GM13976 (cell line): ENCODE measurements at regions not wholly inside any gene's neighbourhood (a gene's known extent, or its start where the extent isn't known, plus 50 kb on each side); places are given as distances from the start of the nearest gene placed in this dataset.

Source experiments
- DNase-seq: peaks from one replicate; pipeline ENCODE4 v3.0.0; 2012; ENCODE audit warnings: low spot score
- CTCF ChIP-seq: IDR thresholded peaks from 2 replicates; pipeline ENCODE4 v1.5.1; 2012; ENCODE audit warnings: borderline replicate concordance, mild to moderate bottlenecking; ENCODE audit not compliant: insufficient read depth; ENCODE audit errors: extremely low read depth, missing control alignments, control extremely low read depth
- in situ Hi-C: fragments of 300-500 bp; cut with MboI; formaldehyde crosslinking; loops from one replicate; pipeline ENCODE4 v1.12.0; 2022; ENCODE audit warnings: low sequenced_read_pairs, mixed read lengths, inconsistent platforms; ENCODE audit not compliant: unreplicated experiment

DNA sequence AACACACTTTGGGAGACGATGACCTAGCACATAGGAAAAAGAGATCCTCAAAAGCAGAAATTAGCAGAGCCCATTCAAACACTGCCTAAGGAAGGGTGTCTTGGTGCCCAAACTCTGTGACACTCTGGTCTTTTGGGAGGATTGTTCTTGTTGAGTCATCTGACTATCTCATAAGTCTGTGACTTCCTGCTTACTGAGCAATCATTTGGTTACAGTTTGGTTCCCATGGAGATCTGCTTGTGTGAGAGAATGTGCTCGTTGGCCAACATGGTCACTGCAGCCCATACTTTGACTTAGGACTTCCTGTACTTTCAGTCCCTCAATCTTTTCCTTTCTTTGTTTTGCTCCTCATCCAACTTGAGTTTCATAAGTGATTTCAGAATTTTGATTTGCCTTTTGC, 602.9 kb downstream of the NYAP2 start:
- in situ Hi-C loops = no loop called here
- TF ChIP-seq CTCF = no peak
- no peak for DNase-seq

DNA sequence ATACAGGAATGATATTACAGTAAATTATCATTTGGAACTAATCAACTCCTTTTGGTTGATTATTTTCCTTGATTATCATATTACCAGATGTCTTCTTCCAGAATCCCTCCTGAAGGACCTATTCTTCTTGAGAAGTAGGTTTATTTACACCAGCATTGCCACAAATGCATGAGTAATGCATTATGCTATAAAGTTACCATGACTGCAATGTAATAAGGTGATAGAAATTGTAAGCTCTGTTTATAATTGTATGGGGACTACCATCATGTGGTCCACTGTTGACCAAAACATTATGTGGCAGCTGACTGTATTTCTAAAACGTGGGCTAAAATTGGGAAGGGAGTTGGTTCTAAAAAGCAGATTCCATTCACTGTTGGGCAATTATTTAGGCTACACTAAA, 602.2 kb downstream of the NYAP2 start:
- in situ Hi-C loops = no loop called here

GRCh38 chr2:225999692-226000091, 600.2 kb downstream of the NYAP2 start:
- no peak for DNase-seq

More for the DNA sequence above, 602.2 kb downstream of the NYAP2 start:
- no peak for DNase-seq
- no peak for TF ChIP-seq CTCF

GRCh38 chr2:225998653-225999052, 599.1 kb downstream of the NYAP2 start:
- no peak for DNase-seq
- in situ Hi-C loops = no loop called here
- no peak for TF ChIP-seq CTCF

More at GRCh38 chr2:225999692-226000091, 600.2 kb downstream of the NYAP2 start:
- in situ Hi-C loops = no loop called here
- TF ChIP-seq CTCF = no peak

GRCh38 chr2:225998116-225998515, 598.6 kb downstream of the NYAP2 start:
- in situ Hi-C loops = no loop called here
- no peak for TF ChIP-seq CTCF
- no peak for DNase-seq

DNA sequence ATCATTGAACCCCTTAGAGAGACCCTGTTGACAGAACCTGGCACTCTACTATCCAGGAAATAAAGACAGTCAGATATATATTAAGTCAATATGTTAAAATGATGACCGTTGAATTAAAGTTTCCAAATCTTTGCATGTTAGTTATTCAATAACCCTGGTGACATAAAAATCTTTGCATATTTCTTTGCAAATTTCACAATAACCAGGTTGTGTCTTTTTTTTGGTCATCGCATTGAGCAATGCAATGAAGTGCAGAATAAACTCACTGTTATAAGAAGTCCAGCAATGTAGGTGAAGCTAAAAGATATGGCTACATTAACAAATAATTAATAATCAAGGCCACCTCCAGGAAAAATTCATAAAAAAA, 596.9 kb downstream of the NYAP2 start:
- no peak for DNase-seq
- TF ChIP-seq CTCF = no peak
- in situ Hi-C loops = no loop called here
